ENCODE measurements at regions not wholly inside any gene's neighbourhood (a gene's known extent, or its start where the extent isn't known, plus 50 kb on each side); places are given as distances from the start of the nearest gene placed in this dataset.
"Not testable (repeated sequence)": the region's sequence is repeated elsewhere in the genome, so short reads cannot be mapped to it uniquely, and the experiment has no call there.

DNA sequence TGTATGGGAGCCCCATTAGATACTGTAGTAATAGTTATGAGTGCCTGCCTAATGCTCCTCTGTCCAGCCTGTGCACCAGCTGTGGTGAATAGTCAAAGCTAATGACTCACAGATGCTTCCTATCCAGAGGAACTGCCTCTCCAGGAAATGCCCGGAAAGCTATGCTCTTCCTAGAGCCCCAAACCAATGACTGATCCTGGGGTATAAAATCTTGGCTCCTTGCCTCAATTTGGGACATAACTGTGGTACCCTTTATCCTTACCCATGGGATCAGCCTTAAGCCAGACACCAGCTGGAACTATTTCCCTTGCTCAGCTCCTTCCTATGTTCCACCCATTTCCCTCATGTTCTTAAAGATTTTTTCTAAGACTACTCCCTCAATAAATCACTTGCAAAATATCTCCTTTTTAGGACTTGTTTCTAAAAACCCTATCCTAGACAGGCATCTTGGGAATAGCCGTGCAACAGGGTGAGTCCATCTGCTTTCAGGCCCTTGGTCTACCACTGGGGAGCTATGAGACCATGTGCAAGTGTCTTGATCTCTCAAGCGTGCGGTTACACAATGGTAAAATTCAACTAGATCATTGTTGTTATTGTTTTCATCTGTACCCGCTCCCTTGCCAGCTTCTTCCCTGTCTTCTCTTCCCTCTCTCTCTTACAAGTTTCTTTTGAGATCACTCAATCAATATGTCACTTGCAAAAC, 283.7 kb downstream of the BTBD3 start:
- no peak for DNase-seq (ENCODE audit: low spot score)

GRCh38 chr20:12203399-12203798, 285.7 kb downstream of the BTBD3 start:
- no peak for DNase-seq (ENCODE audit: low spot score)

- DNase-seq (ENCODE audit: low spot score): no peak
Measured at GRCh38 chr20:12203981-12204380, 286.3 kb downstream of the BTBD3 start.

- peak; percentile 1 for DNase-seq (ENCODE audit: low spot score)
Measured at GRCh38 chr20:12207875-12208274, 290.2 kb downstream of the BTBD3 start.

DNA sequence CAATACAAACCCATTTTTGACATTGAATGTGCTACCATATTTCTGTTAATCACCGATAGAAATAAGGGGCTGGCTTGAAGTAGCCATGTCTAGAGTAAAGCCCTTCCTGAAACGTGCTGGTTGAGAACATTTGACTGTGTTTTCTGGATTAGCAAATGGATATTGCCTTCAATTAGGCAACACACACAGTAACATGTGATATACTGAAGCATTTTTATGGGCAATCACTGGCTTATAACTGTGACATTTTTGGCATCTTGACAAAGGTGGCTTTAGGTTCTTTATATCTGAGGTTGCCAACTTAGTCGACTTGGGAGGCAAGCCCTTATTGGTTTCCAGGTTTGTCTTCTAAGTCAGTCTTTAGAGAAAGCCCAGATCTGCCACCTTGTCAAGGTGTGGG, 292.9 kb downstream of the BTBD3 start:
- DNase-seq (ENCODE audit: low spot score): no peak

GRCh38 chr20:12211361-12211760, 293.7 kb downstream of the BTBD3 start:
- DNase-seq (ENCODE audit: low spot score): no peak

GRCh38 chr20:12217382-12217781, 299.7 kb downstream of the BTBD3 start:
- no peak for DNase-seq (ENCODE audit: low spot score)

GRCh38 chr20:12219798-12220197, 302.1 kb downstream of the BTBD3 start:
- DNase-seq (ENCODE audit: low spot score): no peak

- no peak for DNase-seq (ENCODE audit: low spot score)
Measured at GRCh38 chr20:12223057-12223456, 305.4 kb downstream of the BTBD3 start.

DNA sequence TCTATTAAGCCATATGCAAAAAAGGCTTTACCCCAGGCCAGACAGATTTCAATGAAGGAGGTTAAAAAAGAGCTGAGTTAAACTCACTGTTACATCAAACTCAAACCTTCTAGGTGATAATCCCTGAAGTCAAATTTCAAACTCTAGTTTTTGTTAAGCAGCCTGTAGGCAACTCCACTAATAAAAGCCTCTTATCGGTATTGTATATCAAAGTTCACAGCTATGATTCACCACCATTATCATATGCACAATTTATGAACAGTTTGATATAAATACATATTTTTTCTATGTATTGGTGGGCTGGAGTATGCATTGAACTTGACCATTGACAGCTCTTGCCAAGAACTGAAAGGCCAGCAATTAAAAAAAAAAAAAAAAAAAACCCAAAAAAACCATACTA, 308.2 kb downstream of the BTBD3 start:
- no peak for DNase-seq (ENCODE audit: low spot score)

DNA sequence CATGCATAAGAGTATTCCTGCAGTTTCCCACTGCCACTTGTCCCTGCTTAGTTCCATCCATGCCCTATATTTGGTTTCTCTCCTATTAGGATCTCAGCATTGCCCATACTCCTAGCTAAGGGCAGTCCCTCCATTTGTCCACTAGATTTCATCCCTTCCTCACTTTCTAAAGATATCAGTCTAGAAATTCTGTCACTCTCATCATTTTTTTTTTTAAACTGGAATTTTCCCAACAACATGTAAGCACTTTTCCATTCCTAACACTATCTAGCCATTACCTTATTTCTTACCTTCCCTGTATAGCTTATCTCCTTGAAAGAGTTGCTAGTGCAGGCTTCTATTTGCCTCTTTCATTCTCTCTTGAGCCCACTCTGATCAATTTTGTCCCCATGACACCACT, 312.2 kb downstream of the BTBD3 start:
- no peak for DNase-seq (ENCODE audit: low spot score)

DNA sequence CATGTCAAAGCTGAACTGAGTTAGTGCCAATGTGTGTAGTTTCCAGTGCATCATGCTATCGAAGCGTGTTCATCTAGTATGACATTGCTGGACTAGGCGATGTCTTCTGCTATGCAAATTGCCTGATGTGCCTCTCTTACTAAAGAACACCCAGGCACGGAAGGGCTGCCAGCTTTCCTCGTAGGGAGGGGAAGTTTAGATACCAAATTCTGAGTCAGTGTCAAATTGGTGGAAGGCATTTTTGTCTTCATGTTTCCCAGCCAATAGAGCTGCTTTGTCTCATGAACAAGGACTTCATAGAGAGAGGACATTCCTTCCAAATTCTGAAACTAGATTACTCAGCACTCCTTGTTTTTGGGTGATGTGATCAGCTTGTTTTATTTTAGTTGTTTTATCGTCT, 320.1 kb downstream of the BTBD3 start:
- no peak for DNase-seq (ENCODE audit: low spot score)

DNA sequence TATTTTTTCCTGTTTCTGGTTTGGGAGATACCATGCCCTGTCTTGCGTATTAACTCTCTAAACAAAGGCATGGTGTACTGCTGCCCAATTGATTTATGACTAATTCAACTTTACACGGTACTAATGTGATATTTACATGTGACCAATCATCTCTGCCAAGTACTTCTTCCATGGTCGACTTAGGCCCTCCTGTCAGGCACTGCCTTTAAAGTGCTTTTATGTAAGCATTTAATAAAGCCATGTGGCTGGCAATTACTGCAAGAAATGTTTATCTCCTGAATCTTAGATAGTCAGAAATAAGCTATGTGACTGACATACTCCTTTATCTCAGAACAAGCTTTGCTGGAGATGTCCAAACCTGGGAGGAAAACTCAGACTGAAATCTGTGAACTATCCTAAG, 323.4 kb downstream of the BTBD3 start:
- DNase-seq (ENCODE audit: low spot score): no peak

GRCh38 chr20:12243327-12243726, 325.6 kb downstream of the BTBD3 start:
- DNase-seq (ENCODE audit: low spot score): no peak

DNA sequence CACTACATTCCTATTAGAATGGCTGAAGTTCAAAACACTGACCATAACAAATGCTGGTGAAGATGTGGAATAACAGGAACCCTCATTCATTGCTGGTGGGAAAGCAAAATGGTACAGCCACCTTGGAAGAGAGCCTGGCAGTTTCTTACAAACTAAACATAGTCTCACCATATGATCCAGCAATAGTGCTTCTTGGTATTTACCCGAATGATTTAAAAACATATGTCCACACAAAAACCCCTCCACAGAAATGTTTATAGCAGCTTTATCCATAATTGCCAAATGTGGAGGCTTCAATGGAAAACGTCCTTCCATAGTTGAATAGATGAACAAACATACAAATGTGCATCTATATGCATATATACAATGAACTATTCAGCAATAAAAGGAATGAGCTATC, 330.8 kb downstream of the BTBD3 start:
- no peak for DNase-seq (ENCODE audit: low spot score)

- not testable (repeated sequence) for DNase-seq (ENCODE audit: low spot score)
Measured at GRCh38 chr20:12250661-12251060, 333.0 kb downstream of the BTBD3 start.

DNA sequence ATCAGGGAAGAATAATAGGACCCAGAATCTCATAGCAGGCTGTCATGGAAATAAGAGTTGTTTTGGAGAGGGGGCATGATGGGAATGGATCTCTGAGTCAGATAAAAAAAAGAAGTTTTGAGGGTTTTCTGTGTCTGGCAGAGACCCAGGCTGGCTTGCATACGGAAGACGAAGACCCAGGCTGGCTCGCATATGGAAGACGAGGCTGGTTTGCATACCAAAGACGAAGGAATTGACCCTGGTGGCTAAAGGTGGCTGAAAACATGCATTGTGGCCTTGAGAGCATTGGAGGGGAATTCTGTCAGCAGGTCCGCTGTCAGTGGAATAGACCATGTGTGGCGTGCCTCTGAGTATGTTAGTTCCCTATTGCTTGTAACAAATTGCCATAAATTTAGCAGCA, 335.1 kb downstream of the BTBD3 start:
- DNase-seq (ENCODE audit: low spot score): no peak

GRCh38 chr20:12255461-12255970, 337.8 kb downstream of the BTBD3 start:
- DNase-seq (ENCODE audit: low spot score): no peak

DNA sequence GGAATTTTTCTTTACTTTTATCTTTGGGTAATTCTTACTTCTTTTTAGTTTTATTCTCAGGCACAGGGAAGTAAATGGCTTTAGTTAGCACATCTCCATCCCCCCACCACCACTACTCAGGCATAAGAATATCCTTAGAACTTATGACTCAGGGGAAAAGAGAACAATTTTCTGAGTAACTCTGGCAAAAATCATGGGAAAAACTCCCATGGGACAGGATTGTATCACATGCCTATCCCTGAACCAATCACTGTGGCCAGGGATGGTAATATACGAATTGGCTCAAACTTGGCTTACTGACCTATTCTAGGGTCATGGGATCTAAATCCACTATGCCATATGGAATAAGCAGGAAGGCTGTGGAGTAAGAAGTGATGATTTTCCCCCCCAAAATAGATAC, 339.1 kb downstream of the BTBD3 start:
- DNase-seq (ENCODE audit: low spot score): no peak

DNA sequence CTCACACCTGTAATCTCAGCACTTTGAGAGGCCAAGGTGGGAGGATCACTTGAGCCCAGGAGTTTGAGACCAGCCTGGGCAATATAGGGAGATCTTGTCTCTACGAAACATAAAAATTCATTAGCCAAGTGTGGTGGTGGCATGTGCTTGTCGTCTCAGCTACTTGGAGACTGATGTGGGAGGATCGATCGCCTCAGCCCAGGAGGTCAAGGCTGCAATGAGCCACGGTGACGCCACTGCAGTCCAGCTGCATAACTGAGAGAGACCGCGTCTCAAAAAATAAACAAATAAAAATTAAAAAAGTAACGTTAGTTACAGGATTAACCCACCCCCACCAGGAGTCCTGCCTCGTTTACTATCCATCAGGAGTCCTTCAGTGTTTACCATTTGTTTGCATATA, 345.1 kb downstream of the BTBD3 start:
- DNase-seq (ENCODE audit: low spot score): no peak

DNA sequence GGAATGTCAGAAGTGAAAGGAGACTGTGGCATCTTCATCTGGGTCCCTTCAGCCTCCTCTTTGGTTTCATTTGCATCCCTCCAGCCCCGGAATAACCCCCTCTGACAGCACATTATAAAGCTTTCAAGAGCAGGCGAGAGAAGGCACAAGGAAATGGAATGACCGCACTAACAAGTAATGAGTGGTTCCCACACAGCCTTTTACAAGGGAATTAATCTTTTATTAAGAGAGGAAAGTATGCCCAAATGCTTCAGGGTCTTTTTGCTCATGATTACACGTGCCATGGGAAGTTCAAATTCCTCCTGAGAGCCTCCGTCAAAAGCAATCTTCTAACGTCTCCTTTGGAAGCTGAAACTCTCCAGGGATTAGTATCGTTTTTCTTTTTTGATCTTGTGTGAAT, 347.0 kb downstream of the BTBD3 start:
- no peak for DNase-seq (ENCODE audit: low spot score)

DNA sequence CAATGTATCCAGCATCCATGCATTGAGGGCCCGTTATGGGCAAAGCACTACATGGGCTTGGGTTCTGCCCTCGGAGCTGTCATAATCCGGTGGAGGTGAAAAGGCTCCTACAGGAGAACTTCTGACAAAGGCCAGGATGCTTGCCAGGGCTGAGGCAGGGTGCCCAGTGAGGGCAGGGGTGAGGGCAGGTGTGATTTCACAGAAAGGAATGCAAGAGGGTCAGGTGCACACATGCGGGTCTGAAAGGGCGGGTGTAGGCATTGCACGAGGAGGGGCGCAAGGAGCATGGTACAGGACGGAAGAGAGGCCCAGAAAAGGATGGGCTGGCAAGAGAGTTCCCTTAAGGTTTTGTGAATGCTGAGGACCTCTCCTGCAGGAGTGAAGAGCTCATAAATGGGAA, 348.0 kb downstream of the BTBD3 start:
- no peak for DNase-seq (ENCODE audit: low spot score)

- DNase-seq (ENCODE audit: low spot score): no peak
Measured at GRCh38 chr20:12269579-12269978, 351.9 kb downstream of the BTBD3 start.

DNA sequence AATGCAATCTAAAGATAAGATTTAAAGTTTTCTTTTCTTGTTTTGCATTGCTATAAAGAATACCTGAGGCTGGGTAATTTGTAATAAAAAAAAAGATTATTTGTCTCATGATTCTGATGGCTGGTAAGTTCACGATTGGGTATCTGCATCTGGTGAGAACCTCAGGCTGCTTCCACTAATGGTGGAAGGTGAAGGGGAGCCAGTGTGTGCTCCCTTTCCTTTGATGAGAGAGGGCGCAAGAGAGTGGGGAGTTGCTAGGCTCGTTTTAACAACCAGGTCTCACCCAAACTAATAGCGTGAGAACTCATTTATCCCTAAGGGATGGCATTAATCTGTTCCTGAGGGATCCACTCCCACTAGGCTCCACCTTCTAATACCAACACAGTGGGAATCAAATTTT, 353.2 kb downstream of the BTBD3 start:
- no peak for DNase-seq (ENCODE audit: low spot score)

All from hepatic stellate cell (primary cell).